Panc1 (cell line): ENCODE measurements at regions not wholly inside any gene's neighbourhood (a gene's known extent, or its start where the extent isn't known, plus 50 kb on each side); places are given as distances from the start of the nearest gene placed in this dataset.

Experiments
- ATAC-seq: fragments of 200-7000 bp; cut with Tn5 transposase; 2 replicates; pipeline ENCODE4 v1.9.1; 2020; ENCODE audit warnings: mild to moderate bottlenecking, moderate library complexity
- BruUV-seq: library from RNA; stranded (reverse); fragments of 400-500 nt; replicated peaks from 2 replicates; lab custom pipeline; 2021; lab: Mats Ljungman, UMichigan
- CTCF ChIA-PET: fragments of 300-600 bp; sonication (Branson Sonifier 250); formaldehyde crosslinking; loops from one replicate; lab custom pipeline; 2022; ENCODE audit warnings: antibody characterized with exemption; lab: Charles Lee
- POLR2A ChIA-PET: fragments of 300-600 bp; sonication (Branson Sonifier 250); formaldehyde crosslinking; loops from one replicate; lab custom pipeline; 2022; ENCODE audit warnings: antibody characterized with exemption; lab: Charles Lee
- DNase-seq: peaks from one replicate; pipeline ENCODE4 v3.0.0-alpha.2; 2010; ENCODE audit warnings: low read depth, low spot score
- H3K27ac ChIP-seq: 2 replicates; pipeline ENCODE4 v1.5.1; 2011; ENCODE audit warnings: mild to moderate bottlenecking, low read length, inconsistent platforms
- H3K27me3 ChIP-seq: fragments of 200-500 bp; sonication (Bioruptor generic); 2 replicates; pipeline ENCODE4 v1.6.0; 2014; ENCODE audit warnings: low read length, inconsistent platforms; ENCODE audit not compliant: control insufficient read depth, insufficient read depth
- H3K36me3 ChIP-seq: fragments of 200-500 bp; sonication (Bioruptor generic); 2 replicates; pipeline ENCODE4 v1.5.1; 2014; ENCODE audit warnings: inconsistent platforms, mild to moderate bottlenecking, low read length, moderate library complexity; ENCODE audit not compliant: control insufficient read depth, insufficient read depth
- H3K4me1 ChIP-seq: 2 replicates; pipeline ENCODE4 v1.5.1; 2011; ENCODE audit warnings: inconsistent platforms, mild to moderate bottlenecking, low read length, moderate library complexity; ENCODE audit not compliant: control insufficient read depth, insufficient read depth
- H3K4me3 ChIP-seq, 2 experiments: 2 replicates each; pipeline ENCODE4 v1.5.1; 2011 to 2012; ENCODE audit warnings: low read depth in 2 of 2, low read length in 2 of 2, mild to moderate bottlenecking in 2 of 2, inconsistent platforms in 1 of 2, moderate library complexity in 1 of 2
- H3K9me3 ChIP-seq: fragments of 200-500 bp; sonication (Bioruptor generic); 2 replicates; pipeline ENCODE4 v1.5.1; 2014; ENCODE audit warnings: low read depth, mild to moderate bottlenecking, inconsistent platforms, low read length, moderate library complexity; ENCODE audit not compliant: control insufficient read depth, insufficient read depth
- CTCF ChIP-seq: fragments of 450-650 bp; IDR thresholded peaks from 2 replicates; pipeline ENCODE4 v1.5.1; 2017; ENCODE audit warnings: mild to moderate bottlenecking
- POLR2AphosphoS5 ChIP-seq: IDR thresholded peaks from 2 replicates; pipeline ENCODE4 v1.6.1; 2012; ENCODE audit warnings: mild to moderate bottlenecking, low read depth, low read length, moderate library complexity
- REST ChIP-seq, 2 experiments: IDR thresholded peaks; 2 replicates each; pipeline ENCODE4 v1.6.1; 2011 to 2012; ENCODE audit warnings: low read depth in 2 of 2, control low read depth in 1 of 2, low read length in 1 of 2, mild to moderate bottlenecking in 1 of 2, moderate library complexity in 1 of 2; ENCODE audit not compliant: insufficient read depth in 1 of 2
- SIN3A ChIP-seq: IDR thresholded peaks from 2 replicates; pipeline ENCODE4 v1.6.1; 2012; ENCODE audit warnings: low read depth, mild to moderate bottlenecking, low read length, moderate library complexity, borderline replicate concordance; ENCODE audit not compliant: insufficient read depth
- TCF7L2 ChIP-seq: IDR thresholded peaks from 2 replicates; pipeline ENCODE4 v1.6.1; 2011; ENCODE audit warnings: mild to moderate bottlenecking, low read depth, low read length, inconsistent platforms
- in situ Hi-C: cut with HindIII; loops from 2 replicates; pipeline ENCODE4 v1.10.0; 2016; ENCODE audit warnings: low sequenced_read_pairs, low pct_unique_long_range_greater_than_20kb
- intact Hi-C: fragments of 100-400 bp; cut with micrococcal nuclease; formaldehyde crosslinking; loops from one replicate; pipeline ENCODE4 v1.10.0; 2022; ENCODE audit not compliant: unreplicated experiment

GRCh38 chr5:3987867-3988266, 392.2 kb downstream of the IRX1 start:
- Histone ChIP-seq H3K27ac (no peak overlapping the region), H3K27me3 (no peaks in the 10 kb centered on the region), H3K4me3 (no peak overlapping the region), H3K9me3 (no peaks in the 10 kb centered on the region), H3K36me3 (no peaks in the 10 kb centered on the region), H3K4me1 (no peaks in the 10 kb centered on the region)
- intact Hi-C loops, result no loop called here
- DNase-seq, result no peak
- POLR2A ChIA-PET, result no interaction called here
- BruUV-seq, result no TSS peak
- no peak for ATAC-seq
- CTCF ChIA-PET, result no interaction called here
- in situ Hi-C loops, result no loop called here
- TF ChIP-seq POLR2AphosphoS5 (no peak), SIN3A (no peak), CTCF (no peak), TCF7L2 (no peak), REST (IDR thresholded peaks at IDR 0.05; ENCODE audit: insufficient read depth in 1 of 2, low read depth in 2 of 2, low read length in 1 of 2) (no peak)

- TF ChIP-seq TCF7L2 (no peak), POLR2AphosphoS5 (no peak), SIN3A (no peak), CTCF (no peak), REST (IDR thresholded peaks at IDR 0.05; ENCODE audit: insufficient read depth in 1 of 2, low read depth in 2 of 2, low read length in 1 of 2) (no peak)
- no peaks in the 10 kb centered on the region for H3K4me1 ChIP-seq
- DNase-seq (no peak), ATAC-seq (no peak)
- BruUV-seq, result no TSS peak
- H3K27me3 ChIP-seq, result no peaks in the 10 kb centered on the region
- ChIA-PET CTCF (no interaction called here), POLR2A (no interaction called here)
- H3K36me3 ChIP-seq, result no peaks in the 10 kb centered on the region
- no peak overlapping the region for H3K27ac ChIP-seq
- no peaks in the 10 kb centered on the region for H3K9me3 ChIP-seq
- intact Hi-C loops, result no loop called here
- no peak overlapping the region for H3K4me3 ChIP-seq
- in situ Hi-C loops, result no loop called here
These were observed 398.3 kb downstream of the IRX1 start for GRCh38 chr5:3993856-3994473.
